ENCODE measurements at regions not wholly inside any gene's neighbourhood (a gene's known extent, or its start where the extent isn't known, plus 50 kb on each side); places are given as distances from the start of the nearest gene placed in this dataset.

DNA sequence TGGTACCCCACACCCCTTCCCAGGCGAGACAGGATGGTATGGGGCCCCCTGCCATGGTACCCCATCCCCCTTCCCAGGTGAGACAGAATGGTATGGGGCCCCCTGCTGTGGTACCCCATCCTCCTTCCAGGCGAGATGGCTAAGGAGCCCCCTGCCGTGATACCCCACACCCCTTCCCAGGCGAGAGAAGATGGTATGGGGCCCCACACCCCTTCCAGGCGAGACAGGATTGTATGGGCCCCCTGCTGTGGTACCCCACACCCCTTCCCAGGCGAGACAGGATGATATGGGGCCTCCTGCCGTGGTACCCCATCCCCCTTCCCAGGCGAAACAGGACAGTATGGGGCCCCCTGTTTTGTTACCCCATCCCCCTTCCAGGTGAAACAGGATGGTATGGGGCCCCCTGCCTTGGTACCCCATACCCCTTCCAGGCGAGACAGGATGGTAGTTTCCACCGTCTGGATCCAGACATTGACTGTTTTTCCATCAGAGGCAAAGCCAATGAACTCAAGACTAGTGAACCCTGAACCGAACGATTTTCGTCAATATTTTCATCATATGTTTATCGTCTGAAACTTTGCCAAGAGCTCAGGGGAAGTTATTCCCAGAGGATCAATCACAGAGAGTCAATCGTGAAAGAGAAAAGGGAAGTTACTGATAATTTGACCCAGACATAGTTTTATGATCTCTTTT, 75.0 kb downstream of the MYCN start:
- 96% methylated on average over 7 of the region's 15 CpGs for WGBS (ENCODE audit: insufficient coverage)
- Histone ChIP-seq H3K4me3 (ENCODE audit: control insufficient read depth in 1 of 7, extremely low read depth in 1 of 7, insufficient read depth in 4 of 7, low read depth in 2 of 7, low read length in 6 of 7) (no peak overlapping the region), H3K27ac (ENCODE audit: insufficient read depth in 1 of 2, low read depth in 1 of 2, low read length in 2 of 2, poor library complexity in 1 of 2, severe bottlenecking in 2 of 2) (no peak overlapping the region), H3K36me3 (ENCODE audit: control insufficient read depth in 4 of 4, insufficient read depth in 4 of 4, low read length in 3 of 4) (no peaks in the 10 kb centered on the region), H3K9me3 (ENCODE audit: control extremely low read depth in 1 of 5, control insufficient read depth in 4 of 5, insufficient read depth in 2 of 5, low read depth in 1 of 5, low read length in 4 of 5) (no peaks in the 10 kb centered on the region), H3K27me3 (replicated peaks in 2 of 5; ENCODE audit: control insufficient read depth in 4 of 5, insufficient read depth in 5 of 5, low read length in 4 of 5) (peaks cover 4 to 54% (median 24%) of the 10 kb centered on the region in 5 experiments), H3K4me1 (ENCODE audit: control extremely low read depth in 1 of 4, control insufficient read depth in 4 of 4, insufficient read depth in 4 of 4, low read length in 3 of 4) (peaks cover 0 to 14% (median 3%) of the 10 kb centered on the region in 4 experiments)
- DNase-seq, result no peak
- ChIA-PET POLR2A (no interaction called here), CTCF (interaction anchor here (0.7 to 1.1 kb wide), 2 partner anchors 11 to 15 kb away, joined by 3 to 4 read pairs; no protein-coding TSS in a partner anchor)

DNA sequence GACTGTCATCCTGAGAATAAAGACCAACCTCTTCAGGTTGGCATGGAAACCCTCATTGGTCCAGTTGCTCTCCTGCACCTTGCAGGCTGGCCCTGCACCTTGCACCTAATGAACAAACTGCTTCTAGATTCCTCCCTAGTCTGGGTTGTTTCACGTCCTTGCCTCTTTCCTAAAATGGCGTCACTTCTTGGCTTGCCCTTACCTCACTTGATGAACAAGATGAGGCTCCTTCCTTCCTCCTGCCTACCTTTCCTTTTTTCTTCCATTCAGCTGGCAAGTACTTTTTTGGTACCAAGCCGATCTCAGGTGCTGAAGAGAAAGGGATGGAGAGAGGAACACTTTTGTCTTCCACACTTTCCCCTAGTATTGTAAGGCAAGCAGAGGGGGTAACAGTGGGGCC, 74.5 kb downstream of the MYCN start:
- DNase-seq, result no peak
- CTCF ChIA-PET, result no interaction called here
- peaks cover 4 to 58% (median 27%) of the 10 kb centered on the region in 5 experiments for H3K27me3 ChIP-seq (replicated peaks in 2 of 5; ENCODE audit: control insufficient read depth in 4 of 5, insufficient read depth in 5 of 5, low read length in 4 of 5)
- H3K4me3 ChIP-seq (ENCODE audit: control insufficient read depth in 1 of 7, extremely low read depth in 1 of 7, insufficient read depth in 4 of 7, low read depth in 2 of 7, low read length in 6 of 7), result no peak overlapping the region
- 100% methylated on average over 2 of the region's 3 CpGs for WGBS (ENCODE audit: insufficient coverage)
- H3K4me1 ChIP-seq (ENCODE audit: control extremely low read depth in 1 of 4, control insufficient read depth in 4 of 4, insufficient read depth in 4 of 4, low read length in 3 of 4), result peaks cover 0 to 14% (median 3%) of the 10 kb centered on the region in 4 experiments
- no peaks in the 10 kb centered on the region for H3K36me3 ChIP-seq (ENCODE audit: control insufficient read depth in 4 of 4, insufficient read depth in 4 of 4, low read length in 3 of 4)
- no peaks in the 10 kb centered on the region for H3K9me3 ChIP-seq (ENCODE audit: control extremely low read depth in 1 of 5, control insufficient read depth in 4 of 5, insufficient read depth in 2 of 5, low read depth in 1 of 5, low read length in 4 of 5)
- H3K27ac ChIP-seq (ENCODE audit: insufficient read depth in 1 of 2, low read depth in 1 of 2, low read length in 2 of 2, poor library complexity in 1 of 2, severe bottlenecking in 2 of 2), result no peak overlapping the region
- POLR2A ChIA-PET, result no interaction called here

DNA sequence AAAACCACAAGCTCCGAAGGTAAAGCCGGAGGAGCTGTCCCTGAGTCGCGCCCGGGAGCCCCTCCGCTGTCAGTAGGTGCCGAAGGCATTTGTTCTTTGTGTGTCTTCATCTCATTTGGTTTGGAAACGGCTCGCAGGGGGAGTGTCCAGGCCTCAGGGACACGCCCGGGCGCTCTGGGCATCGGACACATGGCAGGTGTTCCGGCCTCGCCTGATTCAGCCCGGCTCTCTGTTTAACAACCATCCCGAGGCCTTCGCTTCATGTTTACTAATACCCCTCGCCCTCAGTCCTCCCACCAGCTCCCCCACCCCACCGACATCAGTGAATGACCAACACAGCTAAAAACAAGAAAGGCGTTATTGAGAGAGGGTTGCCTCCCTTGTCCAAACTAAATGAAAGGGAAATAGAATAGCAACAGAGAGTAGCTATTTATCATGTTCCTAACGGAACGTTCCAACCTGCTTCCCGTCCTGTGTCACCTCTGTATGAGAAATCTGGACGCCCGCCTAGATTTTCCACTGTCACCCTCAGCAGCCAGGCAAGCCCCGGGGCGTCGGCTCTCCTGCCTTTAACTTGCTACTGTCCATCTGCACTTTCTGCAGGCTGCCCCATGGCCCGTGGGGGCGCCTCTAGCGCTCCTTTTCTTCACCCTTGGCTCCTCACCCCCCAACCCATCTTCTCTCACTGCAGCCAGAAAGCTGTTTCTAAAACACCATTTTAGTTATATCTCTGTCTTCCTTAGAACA, 73.9 kb downstream of the MYCN start:
- WGBS (ENCODE audit: insufficient coverage), result 39% methylated on average over 26 of the region's 32 CpGs
- ChIA-PET POLR2A (no interaction called here), CTCF (no interaction called here)
- H3K9me3 ChIP-seq (ENCODE audit: control extremely low read depth in 1 of 5, control insufficient read depth in 4 of 5, insufficient read depth in 2 of 5, low read depth in 1 of 5, low read length in 4 of 5), result no peaks in the 10 kb centered on the region
- DNase-seq, result peak in 1 of 3 donors; percentile 17
- H3K4me1 ChIP-seq (ENCODE audit: control extremely low read depth in 1 of 4, control insufficient read depth in 4 of 4, insufficient read depth in 4 of 4, low read length in 3 of 4), result peaks cover 0 to 14% (median 3%) of the 10 kb centered on the region in 4 experiments
- peaks cover 2 to 58% (median 27%) of the 10 kb centered on the region in 5 experiments for H3K27me3 ChIP-seq (replicated peaks in 2 of 5; ENCODE audit: control insufficient read depth in 4 of 5, insufficient read depth in 5 of 5, low read length in 4 of 5)
- no peaks in the 10 kb centered on the region for H3K36me3 ChIP-seq (ENCODE audit: control insufficient read depth in 4 of 4, insufficient read depth in 4 of 4, low read length in 3 of 4)
- H3K27ac ChIP-seq (ENCODE audit: insufficient read depth in 1 of 2, low read depth in 1 of 2, low read length in 2 of 2, poor library complexity in 1 of 2, severe bottlenecking in 2 of 2), result no peak overlapping the region
- peak overlapping the region in 1 of 7 experiments; percentile 2 for H3K4me3 ChIP-seq (ENCODE audit: control insufficient read depth in 1 of 7, extremely low read depth in 1 of 7, insufficient read depth in 4 of 7, low read depth in 2 of 7, low read length in 6 of 7)

DNA sequence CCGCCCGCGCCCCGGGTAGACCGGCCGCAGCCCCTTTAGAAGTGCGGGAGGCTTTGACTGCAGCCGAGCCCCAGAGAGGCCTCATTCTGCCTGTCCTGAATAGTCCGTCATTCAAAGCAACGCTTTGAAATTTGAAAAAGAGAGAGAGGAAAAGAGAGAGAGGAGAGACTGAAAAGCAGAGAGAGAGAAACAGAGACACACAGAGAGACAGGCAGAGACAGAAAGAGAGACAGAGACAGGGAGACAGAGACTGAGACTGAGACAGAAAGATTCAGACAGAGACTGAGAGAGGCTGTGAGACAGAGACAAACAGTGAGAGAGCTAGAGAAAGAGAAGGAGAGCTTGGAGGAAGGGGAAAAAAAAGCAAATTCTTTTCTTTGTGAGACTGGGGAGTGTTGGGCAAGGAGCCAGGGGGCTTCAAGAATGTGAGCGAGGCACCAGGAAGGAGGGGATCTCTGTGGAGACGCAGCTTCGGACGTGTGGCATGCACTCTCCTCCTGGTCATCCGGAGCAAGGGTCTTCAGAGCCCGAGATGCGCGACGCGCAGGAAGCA, 73.1 kb downstream of the MYCN start:
- no peaks in the 10 kb centered on the region for H3K36me3 ChIP-seq (ENCODE audit: control insufficient read depth in 4 of 4, insufficient read depth in 4 of 4, low read length in 3 of 4)
- 28% methylated on average over 17 of the region's 20 CpGs for WGBS (ENCODE audit: insufficient coverage)
- H3K4me3 ChIP-seq (ENCODE audit: control insufficient read depth in 1 of 7, extremely low read depth in 1 of 7, insufficient read depth in 4 of 7, low read depth in 2 of 7, low read length in 6 of 7), result peak overlapping the region in 2 of 7 experiments; percentile 8 to 49
- DNase-seq, result peak in 2 of 3 donors; percentile 10 to 20
- H3K27ac ChIP-seq (ENCODE audit: insufficient read depth in 1 of 2, low read depth in 1 of 2, low read length in 2 of 2, poor library complexity in 1 of 2, severe bottlenecking in 2 of 2), result no peak overlapping the region
- CTCF ChIA-PET, result no interaction called here
- H3K9me3 ChIP-seq (ENCODE audit: control extremely low read depth in 1 of 5, control insufficient read depth in 4 of 5, insufficient read depth in 2 of 5, low read depth in 1 of 5, low read length in 4 of 5), result no peaks in the 10 kb centered on the region
- peaks cover 0 to 14% (median 3%) of the 10 kb centered on the region in 4 experiments for H3K4me1 ChIP-seq (ENCODE audit: control extremely low read depth in 1 of 4, control insufficient read depth in 4 of 4, insufficient read depth in 4 of 4, low read length in 3 of 4)
- peaks cover 2 to 58% (median 27%) of the 10 kb centered on the region in 5 experiments for H3K27me3 ChIP-seq (replicated peaks in 2 of 5; ENCODE audit: control insufficient read depth in 4 of 5, insufficient read depth in 5 of 5, low read length in 4 of 5)
- POLR2A ChIA-PET, result no interaction called here

DNA sequence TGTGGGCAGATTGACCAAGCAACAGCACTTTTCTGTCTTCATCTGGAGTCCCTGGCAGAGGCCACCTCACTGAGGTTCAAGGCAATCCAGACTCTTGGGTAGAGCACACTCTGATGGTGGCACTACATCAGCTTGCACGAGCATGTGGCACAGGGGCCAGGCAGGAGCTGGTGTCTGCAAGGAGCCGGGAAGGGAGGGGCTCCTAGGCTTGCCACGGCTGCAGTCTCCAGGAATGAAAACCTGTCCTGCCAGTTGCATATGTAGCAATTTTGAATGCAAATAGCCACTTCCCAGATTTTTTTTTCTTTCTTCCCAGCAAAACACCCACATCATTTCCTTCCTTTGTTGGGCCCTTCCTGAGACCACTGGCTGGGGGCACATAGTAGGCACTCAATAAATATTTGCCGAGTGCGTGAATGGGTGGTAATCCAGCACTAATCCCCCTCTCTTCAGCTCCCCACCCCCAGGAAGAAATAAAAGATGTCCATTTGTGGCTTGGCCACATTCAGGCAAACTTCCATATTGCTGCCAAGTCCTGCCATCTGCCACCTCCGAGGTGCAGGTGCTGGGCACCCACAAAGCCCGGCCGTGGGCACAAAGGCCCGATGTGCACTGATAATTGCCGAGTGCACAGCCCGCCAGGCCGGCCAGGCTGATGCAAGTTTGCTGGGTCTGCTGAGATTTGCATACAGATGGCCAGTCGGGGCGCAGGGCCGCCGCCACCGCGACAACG, 72.4 kb downstream of the MYCN start:
- WGBS (ENCODE audit: insufficient coverage), result 31% methylated on average over 17 of the region's 19 CpGs
- Histone ChIP-seq H3K27ac (ENCODE audit: insufficient read depth in 1 of 2, low read depth in 1 of 2, low read length in 2 of 2, poor library complexity in 1 of 2, severe bottlenecking in 2 of 2) (no peak overlapping the region), H3K4me1 (ENCODE audit: control extremely low read depth in 1 of 4, control insufficient read depth in 4 of 4, insufficient read depth in 4 of 4, low read length in 3 of 4) (peaks cover 0 to 14% (median 3%) of the 10 kb centered on the region in 4 experiments), H3K36me3 (ENCODE audit: control insufficient read depth in 4 of 4, insufficient read depth in 4 of 4, low read length in 3 of 4) (no peaks in the 10 kb centered on the region), H3K9me3 (ENCODE audit: control extremely low read depth in 1 of 5, control insufficient read depth in 4 of 5, insufficient read depth in 2 of 5, low read depth in 1 of 5, low read length in 4 of 5) (no peaks in the 10 kb centered on the region), H3K27me3 (replicated peaks in 2 of 5; ENCODE audit: control insufficient read depth in 4 of 5, insufficient read depth in 5 of 5, low read length in 4 of 5) (peaks cover 2 to 58% (median 27%) of the 10 kb centered on the region in 5 experiments), H3K4me3 (ENCODE audit: control insufficient read depth in 1 of 7, extremely low read depth in 1 of 7, insufficient read depth in 4 of 7, low read depth in 2 of 7, low read length in 6 of 7) (peak overlapping the region in 1 of 7 experiments; percentile 49)
- POLR2A ChIA-PET, result no interaction called here
- DNase-seq, result peak in 2 of 3 donors; percentile 11 to 19
- CTCF ChIA-PET, result no interaction called here

DNA sequence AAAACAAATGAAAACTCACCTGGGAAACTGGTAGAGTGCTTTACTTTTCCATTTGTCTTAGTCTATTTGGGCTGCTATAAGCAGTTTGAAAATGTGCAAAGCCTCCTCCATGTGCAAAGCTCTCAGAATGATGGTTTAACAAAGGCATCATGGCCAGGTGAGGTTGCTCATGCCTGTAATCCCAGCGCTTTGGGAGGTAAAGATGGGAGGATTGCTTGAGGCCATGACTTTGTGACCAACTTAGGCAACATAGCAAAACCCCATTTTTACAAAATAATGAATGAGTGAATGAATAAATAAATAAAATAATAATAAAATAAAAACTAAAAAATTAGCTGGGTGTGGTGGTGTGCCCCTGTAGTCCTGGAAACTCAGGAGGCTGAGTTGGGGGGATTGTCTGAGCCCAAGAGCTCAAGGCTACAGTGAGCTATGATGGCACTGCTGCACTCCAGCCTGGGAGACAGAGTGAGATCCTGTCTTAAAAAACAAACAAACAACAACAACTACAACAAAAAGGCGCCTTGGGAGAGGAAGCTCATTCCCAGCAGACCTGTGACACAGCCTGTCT, 71.8 kb downstream of the MYCN start:
- CTCF ChIA-PET, result interaction anchor here (1.0 kb wide), 1 partner anchor 11 kb away, joined by 3 read pairs; no protein-coding TSS in a partner anchor
- POLR2A ChIA-PET, result no interaction called here
- WGBS (ENCODE audit: insufficient coverage), result no CpG with 5 or more reads among the region's 2 CpGs
- Histone ChIP-seq H3K27ac (ENCODE audit: insufficient read depth in 1 of 2, low read depth in 1 of 2, low read length in 2 of 2, poor library complexity in 1 of 2, severe bottlenecking in 2 of 2) (no peak overlapping the region), H3K4me1 (ENCODE audit: control extremely low read depth in 1 of 4, control insufficient read depth in 4 of 4, insufficient read depth in 4 of 4, low read length in 3 of 4) (peaks cover 0 to 14% (median 3%) of the 10 kb centered on the region in 4 experiments), H3K4me3 (ENCODE audit: control insufficient read depth in 1 of 7, extremely low read depth in 1 of 7, insufficient read depth in 4 of 7, low read depth in 2 of 7, low read length in 6 of 7) (no peak overlapping the region), H3K27me3 (replicated peaks in 2 of 5; ENCODE audit: control insufficient read depth in 4 of 5, insufficient read depth in 5 of 5, low read length in 4 of 5) (peaks cover 2 to 58% (median 27%) of the 10 kb centered on the region in 5 experiments), H3K9me3 (ENCODE audit: control extremely low read depth in 1 of 5, control insufficient read depth in 4 of 5, insufficient read depth in 2 of 5, low read depth in 1 of 5, low read length in 4 of 5) (no peaks in the 10 kb centered on the region), H3K36me3 (ENCODE audit: control insufficient read depth in 4 of 4, insufficient read depth in 4 of 4, low read length in 3 of 4) (no peaks in the 10 kb centered on the region)
- no peak for DNase-seq

All from common myeloid progenitor, CD34-positive (primary cell).